ENCODE measurements at regions not wholly inside any gene's neighbourhood (a gene's known extent, or its start where the extent isn't known, plus 50 kb on each side); places are given as distances from the start of the nearest gene placed in this dataset.

DNA sequence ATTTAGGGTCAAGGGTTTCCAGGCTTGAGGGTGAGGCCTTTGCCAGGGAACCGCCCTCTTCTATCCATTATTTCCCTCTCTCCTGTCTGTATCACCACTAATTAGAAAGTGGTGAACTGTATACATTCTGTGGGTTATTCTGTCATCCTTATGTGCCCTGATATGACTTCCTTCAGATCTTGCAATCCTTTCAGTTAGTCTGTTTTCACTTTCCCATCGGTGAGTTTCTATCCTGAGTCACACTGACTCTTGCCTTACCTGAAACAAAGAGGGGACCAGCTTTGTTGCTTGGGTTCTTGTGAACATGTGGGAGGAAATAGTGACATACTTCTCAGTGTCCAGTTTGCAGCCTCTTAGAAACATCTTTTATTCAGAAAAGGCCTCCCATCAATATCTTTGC, 205.4 kb upstream of the GHR start:
- TF ChIP-seq, protein P1, sequence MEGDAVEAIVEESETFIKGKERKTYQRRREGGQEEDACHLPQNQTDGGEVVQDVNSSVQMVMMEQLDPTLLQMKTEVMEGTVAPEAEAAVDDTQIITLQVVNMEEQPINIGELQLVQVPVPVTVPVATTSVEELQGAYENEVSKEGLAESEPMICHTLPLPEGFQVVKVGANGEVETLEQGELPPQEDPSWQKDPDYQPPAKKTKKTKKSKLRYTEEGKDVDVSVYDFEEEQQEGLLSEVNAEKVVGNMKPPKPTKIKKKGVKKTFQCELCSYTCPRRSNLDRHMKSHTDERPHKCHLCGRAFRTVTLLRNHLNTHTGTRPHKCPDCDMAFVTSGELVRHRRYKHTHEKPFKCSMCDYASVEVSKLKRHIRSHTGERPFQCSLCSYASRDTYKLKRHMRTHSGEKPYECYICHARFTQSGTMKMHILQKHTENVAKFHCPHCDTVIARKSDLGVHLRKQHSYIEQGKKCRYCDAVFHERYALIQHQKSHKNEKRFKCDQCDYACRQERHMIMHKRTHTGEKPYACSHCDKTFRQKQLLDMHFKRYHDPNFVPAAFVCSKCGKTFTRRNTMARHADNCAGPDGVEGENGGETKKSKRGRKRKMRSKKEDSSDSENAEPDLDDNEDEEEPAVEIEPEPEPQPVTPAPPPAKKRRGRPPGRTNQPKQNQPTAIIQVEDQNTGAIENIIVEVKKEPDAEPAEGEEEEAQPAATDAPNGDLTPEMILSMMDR (IDR thresholded peaks at IDR 0.05; ENCODE audit: extremely low read depth, missing control alignments): no peak
- DNase-seq (ENCODE audit: low spot score): no peak

DNA sequence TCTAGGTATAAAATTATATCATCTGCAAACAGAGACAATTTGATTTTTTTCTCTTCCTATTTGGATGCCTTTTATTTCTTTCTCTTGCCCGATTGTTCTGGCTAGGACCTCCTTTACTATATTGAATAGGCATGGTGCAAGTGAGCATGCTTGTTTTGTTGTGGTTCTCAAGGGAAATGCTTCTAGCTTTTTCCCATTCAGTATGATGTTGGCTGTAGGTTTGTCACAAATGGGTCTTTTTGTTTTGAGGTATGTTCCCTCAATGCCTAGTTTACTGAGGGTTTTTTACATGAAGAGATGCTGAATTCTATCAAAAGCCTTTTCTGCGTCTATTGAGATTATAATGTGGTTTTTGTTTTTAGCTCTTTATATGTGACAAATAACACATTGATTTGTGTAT, 198.2 kb upstream of the GHR start:
- DNase-seq (ENCODE audit: low spot score): no peak
- TF ChIP-seq, protein P1 (IDR thresholded peaks at IDR 0.05; ENCODE audit: extremely low read depth, missing control alignments): no peak

DNA sequence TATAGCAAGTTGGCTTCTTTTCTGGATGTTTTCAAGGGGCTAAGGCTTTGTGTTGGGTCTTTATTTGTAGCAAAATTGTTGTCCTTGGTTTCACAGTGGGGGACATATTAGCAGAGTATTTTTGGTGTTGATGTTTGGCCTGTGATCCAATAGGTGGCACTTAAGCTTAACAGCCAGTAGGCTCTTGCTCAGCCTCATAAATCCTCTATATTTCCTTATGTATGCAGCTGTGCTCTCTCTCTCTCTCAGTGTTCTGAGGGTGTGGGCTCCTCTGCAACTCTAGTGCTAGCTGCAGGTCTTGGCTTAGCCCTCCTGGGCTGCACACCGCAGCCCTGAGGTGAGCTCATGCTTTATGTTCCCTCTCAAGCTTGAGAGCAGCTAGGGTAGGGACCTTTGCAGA, 195.0 kb upstream of the GHR start:
- no peak for DNase-seq (ENCODE audit: low spot score)
- TF ChIP-seq, protein P1 (IDR thresholded peaks at IDR 0.05; ENCODE audit: extremely low read depth, missing control alignments): no peak

DNA sequence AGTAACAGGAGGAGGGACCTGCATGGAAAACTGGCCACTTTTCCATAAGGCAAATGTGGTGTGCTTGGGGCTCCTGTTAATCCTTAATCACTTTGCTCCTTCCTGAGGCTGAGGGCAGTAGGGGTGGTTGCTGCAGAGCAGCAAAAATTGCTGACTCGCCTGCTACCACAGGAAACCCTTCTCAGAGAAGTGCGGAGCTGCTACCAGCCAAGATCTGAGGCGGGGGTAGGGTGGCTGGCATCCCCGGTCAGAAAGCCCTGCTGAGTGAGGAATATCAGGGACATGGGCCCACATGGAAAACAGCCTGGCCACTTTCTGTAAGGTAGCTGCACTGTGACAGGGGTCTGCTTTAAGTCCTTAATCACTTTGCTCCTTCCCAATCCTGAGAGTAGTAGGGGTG, 192.4 kb upstream of the GHR start:
- TF ChIP-seq, protein P1 (IDR thresholded peaks at IDR 0.05; ENCODE audit: extremely low read depth, missing control alignments): no peak

DNA sequence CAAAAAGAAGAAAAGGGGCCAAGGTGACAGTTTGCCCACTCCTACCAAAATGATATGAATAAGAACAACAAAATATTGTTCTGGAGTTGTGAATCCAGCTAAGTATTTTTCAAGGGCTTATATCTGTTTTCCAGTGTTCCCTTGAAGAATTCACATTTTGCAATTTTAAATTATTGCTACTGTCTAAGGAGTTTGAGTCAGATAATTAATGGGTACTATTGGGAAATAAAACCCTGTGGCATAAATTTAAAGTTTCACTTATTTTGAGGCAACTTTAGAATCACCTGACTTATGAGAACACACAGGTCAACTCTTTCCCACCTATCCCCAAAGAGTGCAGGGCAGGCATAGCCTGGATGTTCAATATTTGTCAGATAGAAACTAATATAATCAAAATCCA, 188.0 kb upstream of the GHR start:
- TF ChIP-seq, protein P1 (IDR thresholded peaks at IDR 0.05; ENCODE audit: extremely low read depth, missing control alignments): no peak
- DNase-seq (ENCODE audit: low spot score): no peak

More for the DNA sequence above, 192.4 kb upstream of the GHR start:
- no peak for DNase-seq (ENCODE audit: low spot score)

DNA sequence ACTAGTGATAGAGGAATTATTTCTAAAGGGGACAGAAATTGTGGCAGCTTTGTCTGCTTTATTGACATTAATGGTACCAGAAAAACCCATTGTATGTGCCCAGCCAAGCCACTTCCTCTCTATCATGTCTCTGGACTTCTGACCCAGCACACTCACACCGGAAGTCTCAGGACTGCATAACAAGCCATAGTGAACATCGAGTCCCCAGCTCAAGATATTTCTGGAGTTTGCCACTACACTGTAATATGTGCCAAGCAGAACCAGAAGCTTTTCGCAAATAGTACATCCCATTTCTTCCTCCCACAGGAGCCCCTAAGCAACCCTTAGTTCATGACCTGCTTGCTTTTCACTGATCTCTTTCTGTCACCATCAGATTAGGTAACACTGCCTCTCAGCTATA, 187.4 kb upstream of the GHR start:
- TF ChIP-seq, protein P1 (IDR thresholded peaks at IDR 0.05; ENCODE audit: extremely low read depth, missing control alignments): no peak
- no peak for DNase-seq (ENCODE audit: low spot score)

DNA sequence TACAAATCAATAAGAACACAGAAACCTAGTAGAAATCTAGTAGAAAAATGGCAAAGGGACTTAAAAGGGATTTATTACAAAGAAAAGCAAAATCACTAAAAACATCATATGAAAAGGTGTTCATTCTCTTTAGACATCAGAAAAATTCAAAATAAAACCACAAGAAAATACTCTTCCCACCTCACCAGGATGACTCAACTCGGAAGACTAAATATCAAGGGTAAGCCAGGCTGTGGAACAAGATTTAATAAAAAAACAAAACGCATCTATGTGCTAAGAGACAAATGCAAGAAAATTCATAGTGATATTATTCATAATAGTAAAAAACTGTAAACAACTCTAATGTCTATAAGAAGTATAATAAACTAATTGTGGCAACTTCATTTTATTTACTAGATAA, 181.6 kb upstream of the GHR start:
- TF ChIP-seq, protein P1 (IDR thresholded peaks at IDR 0.05; ENCODE audit: extremely low read depth, missing control alignments): no peak
- no peak for DNase-seq (ENCODE audit: low spot score)
